Renal pelvis (tissue), 1 donor: ENCODE measurements at regions not wholly inside any gene's neighbourhood (a gene's known extent, or its start where the extent isn't known, plus 50 kb on each side); places are given as distances from the start of the nearest gene placed in this dataset.
"Not testable (repeated sequence)": the region's sequence is repeated elsewhere in the genome, so short reads cannot be mapped to it uniquely, and the experiment has no call there.

Experiments
- DNase-seq: peaks from one replicate; pipeline ENCODE4 v3.0.0-alpha.2; 2013

DNA sequence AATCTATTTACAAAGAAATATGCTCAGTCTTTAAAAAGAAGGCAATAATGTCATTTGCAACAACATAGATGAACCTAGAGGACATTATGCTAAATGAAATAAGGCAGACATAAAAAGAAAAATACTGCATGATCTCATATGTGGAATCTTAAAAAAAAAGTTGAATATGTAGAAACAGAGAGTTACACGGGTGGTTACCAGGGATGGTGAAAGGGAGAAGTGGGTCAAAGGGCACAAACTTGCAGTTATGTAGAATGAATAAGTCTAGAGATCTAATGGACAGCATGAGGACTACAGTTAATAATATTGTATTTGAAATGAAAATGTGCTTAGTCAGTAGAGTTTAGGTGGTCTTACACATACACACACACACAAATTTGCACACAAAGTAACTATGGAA is 88.2 kb upstream of the CCDC71L start:
- no peak for DNase-seq

DNA sequence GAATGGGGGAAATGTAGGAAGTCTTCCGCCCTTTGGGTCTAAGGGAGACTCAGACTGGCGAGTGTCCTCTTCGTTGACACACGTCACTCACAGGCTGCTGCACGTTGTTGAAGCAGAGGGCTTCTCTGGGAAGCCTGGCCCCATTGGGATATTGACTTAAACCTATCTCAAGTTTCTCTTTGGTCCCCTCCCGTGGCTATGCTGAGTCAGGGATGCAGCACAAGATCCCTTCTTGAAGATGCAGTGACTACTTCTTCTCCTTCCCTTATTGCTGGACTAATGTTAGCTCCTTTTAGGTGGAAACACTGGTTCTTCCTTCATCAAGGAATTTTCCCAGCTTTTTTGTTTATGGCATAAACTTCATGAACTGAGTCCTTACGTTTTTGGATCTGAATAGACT is 89.8 kb upstream of the CCDC71L start:
- DNase-seq, result no peak

DNA sequence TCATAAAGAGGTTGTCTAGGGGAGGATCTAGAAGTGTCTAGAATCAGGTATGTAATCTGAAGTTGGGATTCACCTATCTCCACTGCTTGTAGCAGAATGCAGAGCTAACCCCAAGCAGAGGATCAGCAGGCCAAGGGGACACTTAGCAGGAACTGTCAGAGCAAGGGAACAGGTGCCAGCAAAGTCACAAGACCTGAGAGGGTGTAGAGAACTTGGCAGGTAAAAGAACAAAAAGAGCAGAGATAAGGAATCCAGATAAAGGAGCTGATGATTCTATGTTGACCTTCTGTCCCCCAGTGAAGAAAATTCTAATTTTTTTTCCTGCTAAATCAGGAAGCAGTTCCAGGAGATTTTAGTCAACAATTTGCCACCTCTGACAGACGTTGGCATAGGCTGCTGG is 91.4 kb upstream of the CCDC71L start:
- no peak for DNase-seq

DNA sequence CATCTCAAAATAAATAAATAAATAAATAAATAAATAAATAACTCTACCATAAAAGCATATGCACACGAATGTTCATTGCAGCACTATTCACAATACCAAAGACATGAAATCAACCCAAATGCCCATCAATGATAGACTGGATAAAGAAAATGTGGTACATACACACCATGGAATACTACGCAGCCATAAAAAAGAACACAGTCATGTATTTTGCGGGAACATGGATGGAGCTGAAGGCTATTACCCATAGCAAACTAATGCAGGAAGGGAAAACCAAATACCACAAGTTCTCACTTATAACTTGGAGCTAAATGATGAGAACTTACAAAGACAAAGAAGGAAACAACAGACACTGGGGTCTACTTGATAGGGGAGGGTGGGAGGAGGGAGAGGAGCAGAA is 94.1 kb upstream of the CCDC71L start:
- not testable (repeated sequence) for DNase-seq

DNA sequence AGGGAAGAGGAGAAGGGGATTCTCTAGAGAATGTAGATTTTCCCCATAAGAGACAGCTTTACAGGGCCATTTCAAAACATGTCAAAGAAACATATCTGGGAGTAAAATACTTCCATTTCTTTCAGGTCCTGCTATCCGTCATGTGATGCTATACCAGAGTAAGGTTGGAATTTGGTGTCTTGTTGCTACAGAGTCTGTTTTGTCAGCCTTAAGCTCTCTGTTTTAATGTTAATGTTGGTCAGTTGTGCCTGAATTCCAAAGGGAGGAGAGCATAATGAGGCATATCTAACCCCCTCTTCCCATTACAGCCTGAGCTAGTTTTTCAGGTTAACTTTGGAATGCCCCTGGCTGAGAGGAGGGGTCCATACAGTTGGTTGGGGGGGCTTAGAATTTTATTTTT is 94.7 kb upstream of the CCDC71L start:
- DNase-seq, result no peak

DNA sequence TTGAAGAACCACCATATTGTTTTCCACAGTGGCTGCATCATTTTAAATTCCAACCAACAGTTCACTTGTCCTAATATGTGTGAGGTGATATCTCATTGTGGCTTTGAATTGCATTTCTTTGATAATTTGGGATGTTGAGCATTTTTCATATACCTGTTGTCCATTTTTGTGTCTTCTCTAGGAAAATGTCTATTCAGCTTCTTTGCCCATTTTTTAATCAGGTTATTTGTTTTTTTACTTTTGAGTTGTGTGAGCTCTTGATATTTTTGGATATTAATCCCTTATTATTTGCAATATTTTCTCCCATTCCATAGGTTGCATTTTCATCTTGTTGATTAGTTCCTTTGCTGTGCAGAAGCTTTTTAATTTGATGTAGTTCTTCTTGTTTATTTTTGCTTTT is 95.1 kb upstream of the CCDC71L start:
- no peak for DNase-seq

DNA sequence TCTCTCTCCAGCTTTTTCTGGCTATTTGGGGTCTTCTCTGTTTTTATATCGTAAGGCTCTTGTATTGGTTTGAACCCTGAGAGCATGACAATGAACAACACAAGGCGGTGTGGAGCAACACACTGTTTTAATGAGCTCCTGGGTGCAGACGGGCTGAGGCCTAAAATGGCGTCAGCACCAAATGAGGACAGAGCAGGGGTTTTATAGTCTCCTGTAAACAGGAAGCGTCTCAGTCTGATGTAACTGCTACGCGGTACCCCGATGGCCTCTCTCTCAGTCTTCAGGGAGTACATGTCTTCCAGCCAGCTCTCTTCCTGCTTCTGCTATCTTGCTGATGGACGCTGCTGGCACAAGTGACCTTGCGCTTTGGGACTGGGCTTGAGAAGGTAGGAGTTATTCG is 95.9 kb upstream of the CCDC71L start:
- DNase-seq, result no peak

DNA sequence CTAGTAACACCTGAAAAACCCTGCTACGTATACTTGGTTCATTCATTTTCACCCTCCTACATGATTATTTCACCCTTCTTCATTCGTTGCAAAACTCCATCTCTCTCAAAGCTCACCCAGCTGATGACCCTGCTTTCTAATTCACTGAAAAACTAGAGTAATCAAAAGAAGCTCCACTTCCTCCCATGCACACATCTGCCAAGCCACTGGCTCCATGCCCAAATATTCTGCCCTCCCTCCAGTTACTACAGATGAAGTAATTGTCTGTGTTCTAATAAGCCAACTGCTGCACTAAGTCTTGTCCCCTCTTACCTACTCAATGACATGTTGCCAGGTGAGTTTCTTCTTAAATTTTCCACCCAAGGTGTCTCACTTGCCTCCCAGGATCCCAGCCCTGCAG is 96.9 kb upstream of the CCDC71L start:
- no peak for DNase-seq

DNA sequence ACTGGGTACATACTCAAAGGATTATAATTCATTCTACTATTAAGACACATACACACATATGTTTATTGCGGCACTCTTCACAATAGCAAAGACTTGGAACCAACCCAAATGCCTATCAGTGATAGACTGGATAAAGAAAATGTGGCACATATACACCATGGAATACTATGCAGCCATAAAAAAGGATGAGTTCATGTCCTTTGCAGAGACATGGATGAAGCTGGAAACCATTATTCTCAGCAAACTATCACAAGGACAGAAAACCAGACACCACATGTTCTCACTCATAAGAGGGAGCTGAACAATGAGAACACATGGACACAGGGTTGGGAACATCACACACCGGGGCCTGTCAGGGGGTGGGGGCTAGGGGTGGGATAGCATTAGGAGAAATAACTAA is 101.9 kb upstream of the CCDC71L start:
- DNase-seq, result not testable (repeated sequence)

DNA sequence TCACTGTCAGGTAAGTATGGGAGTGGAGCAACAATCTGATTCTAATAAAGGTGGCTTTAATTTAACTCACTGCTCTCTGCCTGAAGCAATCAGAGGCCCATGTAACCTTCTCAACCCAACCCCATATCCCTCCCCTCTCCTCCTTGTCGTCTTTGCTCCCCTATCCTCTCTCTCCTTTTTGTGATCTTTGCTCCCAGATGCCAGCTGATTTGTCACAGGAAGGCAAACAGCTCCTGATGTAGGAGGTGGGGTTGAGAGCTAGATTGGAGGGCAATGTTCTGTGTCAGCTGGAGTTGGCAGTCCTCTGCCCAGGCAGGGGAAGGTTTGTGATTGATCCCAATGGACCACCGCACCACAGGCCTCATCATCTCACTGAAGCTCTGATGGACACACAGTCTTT is 101.4 kb upstream of the PIK3CG start:
- DNase-seq, result no peak

DNA sequence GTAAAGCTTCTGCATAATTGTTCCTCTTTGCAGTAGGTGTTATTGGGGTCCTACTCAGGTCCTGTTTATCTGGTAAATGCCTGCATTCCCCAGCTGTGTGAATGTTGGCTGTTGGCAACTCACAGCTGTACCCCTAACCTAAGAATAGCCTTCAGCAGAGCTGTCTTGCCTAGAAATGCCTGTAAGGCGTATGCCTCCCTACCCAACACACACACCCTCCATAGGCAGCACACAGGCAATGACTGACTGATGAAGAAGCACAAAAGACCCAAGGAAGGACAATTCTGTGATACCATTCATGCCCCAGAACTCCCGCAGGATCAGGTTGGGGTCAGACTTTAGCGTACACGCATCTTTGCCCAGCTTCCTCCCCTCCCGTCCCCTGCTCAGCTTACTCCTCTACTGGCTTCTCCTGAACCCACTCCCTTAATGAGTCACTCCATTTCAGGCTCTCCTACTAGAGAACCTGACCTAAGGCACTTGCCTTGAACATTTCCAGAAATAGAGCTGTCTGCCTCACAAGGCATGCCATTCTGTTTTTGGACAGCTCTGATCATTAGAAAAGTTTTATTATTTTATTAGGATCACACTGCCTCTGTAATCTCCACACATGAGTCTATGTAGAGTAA is 99.2 kb upstream of the PIK3CG start:
- DNase-seq, result no peak

DNA sequence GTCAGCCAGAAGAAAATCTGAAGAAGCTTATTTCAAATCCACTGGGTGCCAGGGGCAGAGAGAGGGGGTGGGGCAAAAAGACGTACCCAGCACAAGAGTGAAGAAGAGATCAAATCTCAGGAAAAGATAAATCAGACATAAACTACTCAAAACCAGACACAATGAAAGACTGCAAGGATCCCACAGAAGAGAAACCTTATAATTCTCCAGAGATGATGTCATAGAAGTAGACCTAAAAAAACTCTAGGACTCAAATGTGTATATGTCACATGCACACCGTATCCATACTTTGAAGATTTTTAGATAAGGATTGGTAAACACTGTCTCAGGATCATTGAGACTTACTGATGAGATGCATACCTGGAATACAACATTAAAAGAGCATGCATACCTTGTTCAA is 98.5 kb upstream of the PIK3CG start:
- no peak for DNase-seq

DNA sequence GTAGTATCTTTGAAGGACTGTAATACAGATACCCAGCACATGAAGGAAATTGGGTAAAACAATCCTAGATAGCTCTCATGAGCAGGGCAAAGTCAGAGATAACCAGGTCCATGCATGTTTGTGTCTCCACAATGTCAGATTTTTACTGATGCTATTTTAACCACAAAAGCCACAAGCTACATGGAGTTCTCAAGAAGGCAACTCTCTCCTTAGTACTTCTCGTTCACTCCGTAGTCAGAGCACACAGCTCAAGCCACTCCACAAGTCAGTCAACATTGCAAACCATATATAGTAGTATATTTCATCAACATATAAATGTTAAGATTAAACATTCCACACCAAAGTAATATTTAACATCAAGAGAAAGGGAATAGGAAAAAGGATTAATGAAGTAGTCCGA is 98.0 kb upstream of the PIK3CG start:
- DNase-seq, result no peak

DNA sequence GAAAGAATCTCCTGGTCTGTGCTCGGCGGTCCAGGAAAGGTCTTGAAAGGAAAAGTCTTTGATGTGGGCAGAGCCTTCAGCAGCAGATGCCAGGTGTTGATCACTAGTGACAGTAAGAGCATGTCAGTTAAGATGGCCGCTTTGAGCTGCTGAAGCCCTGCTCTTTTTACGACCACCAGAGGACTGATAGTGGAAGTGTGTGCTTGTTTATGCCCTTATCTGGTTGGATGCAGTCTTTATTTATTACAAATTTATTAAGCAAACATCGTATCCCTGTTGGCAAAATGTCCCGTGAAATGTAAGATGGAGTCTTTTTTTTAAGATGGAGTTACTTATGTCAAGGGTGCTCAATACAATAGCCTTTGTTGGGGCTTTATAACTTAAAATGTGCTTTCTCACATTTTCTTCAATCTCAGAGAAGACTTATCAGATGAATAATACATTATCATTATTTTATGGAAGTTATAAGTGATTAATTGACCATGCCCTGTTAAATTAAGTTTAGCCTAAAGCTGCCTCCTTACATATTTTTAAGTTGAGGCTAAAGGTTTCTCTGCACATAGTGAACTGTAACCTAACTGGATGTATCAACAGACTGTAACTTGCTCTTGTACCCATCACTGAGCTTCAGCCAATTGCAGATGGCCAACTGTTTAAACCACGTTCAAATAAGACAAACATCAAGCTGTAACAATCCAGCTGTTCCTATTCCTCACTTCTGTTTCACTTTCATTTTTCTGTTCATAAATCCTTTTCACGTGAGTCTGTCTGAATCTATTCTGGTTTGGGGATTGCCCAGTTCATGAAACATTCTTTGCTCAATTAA is 97.4 kb upstream of the PIK3CG start:
- no peak for DNase-seq

DNA sequence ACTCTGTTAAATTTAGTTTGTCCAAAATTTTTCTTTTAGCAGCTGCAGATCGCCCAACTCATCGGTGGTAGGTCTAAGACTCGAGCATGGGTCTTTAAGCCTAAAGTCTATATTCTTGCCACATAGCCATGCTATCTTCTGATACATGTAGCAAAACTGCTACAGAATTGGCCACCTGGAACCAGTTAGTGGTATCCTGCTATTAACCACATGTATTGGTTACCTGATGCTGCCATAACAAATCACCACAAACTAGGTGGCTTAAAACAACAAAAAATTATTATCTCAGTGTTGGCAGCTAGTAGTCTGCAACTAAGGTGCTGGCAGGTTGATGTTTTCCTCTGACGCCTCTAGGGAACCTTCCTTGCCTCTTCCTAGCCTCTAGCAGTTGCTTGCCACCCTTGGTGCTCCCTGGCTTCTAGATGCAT is 96.7 kb upstream of the PIK3CG start:
- DNase-seq, result no peak

DNA sequence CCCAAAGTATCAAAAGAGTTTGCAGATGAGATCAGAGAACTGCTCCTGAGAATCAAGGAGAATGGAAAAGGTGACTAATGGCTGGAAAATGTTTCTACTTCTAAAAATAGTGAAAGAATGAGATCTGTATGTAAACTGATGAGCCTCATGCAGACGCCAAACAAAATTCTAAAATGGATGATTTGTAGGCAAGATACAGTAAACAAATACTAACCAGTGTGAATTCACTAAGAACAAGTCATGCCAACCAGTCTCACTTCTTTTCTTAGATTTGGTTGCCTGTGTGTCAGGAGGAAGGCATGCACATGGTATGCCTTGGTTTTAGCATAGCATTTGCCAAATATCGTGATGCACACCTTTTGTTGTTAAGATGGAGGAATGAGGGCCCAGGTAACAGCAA is 94.9 kb upstream of the PIK3CG start:
- DNase-seq, result no peak

DNA sequence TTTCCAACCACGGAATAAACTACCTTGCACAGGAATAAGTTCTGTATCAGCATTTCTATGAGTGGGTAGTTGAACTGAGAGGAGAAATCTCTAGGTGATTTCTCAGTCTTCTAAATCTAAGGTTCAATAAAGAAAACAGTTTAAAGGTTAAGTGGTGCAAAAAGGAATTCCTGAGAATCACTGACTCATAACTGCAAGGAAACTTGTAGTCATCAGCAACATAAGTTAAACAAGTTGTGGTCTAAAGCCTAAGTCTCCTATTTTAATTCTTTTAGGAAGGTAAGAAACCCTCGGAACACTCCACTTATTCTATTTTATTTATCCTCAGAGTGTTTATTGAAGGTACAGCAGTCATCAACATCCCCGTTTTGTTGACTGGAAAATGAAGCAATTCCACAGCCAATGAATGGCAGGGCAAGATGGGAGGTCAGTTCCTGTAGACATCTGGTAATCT is 92.4 kb upstream of the PIK3CG start:
- DNase-seq, result no peak

DNA sequence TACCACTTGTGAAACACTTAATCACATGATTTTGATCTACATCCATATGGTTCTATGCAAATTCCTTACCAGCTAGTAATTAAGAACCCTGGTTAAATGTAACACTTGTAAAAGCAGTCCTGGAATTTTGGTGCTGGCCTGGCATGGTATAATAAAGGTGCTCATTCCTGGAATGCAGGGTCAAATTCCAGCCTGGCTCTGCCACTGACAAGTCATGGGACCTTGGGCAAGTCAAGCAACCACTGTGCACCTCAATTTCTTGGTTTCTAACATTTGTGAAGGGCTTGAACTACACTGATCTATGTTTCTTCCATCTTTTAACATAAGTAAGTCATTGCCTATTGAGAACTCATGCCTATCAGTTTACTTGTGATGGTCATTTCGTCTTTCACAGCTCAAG is 91.9 kb upstream of the PIK3CG start:
- no peak for DNase-seq

DNA sequence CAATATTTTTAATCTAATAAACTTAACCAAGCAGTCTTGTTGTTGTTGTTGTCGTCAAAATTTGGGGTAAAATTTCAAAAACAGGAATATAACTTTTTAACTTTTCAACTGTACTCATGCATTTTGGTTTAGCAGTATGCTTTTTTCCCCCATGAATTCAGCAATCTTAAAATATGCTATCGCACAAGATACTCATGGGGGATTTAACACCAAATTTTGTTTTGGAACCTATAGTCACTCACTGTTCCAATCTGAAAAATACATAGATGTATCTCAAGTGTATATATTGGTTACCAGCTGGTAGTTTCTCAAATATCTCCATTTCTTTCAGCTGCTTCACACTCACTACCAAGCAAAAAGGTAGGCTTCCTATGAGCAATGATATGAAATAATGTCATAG is 91.4 kb upstream of the PIK3CG start:
- DNase-seq, result no peak

DNA sequence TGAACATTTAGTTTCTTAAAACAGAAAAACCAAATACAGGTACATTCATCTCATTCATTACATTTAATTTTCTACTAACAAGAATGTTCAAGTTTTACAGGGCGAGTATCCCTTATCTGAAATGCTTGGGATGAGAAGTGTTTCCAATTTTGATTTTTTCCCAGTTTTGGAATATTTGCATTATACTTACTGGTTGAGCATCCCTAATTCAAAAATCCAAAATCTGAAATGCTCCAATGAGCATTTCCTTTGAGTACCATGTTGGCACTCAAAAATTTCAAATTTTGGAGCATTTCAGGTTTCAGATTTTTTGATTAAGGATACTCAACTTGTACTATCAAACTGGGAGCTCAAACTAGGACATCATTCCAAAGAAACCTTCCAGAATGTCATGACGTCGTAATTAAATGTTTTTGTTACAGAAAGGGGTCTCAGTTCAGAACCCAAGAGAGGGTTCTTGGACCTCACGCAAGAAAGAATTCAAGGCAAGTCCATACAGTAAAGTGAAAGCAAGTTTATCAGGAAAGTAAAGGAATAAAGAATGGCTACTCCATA is 90.8 kb upstream of the PIK3CG start:
- DNase-seq, result no peak

DNA sequence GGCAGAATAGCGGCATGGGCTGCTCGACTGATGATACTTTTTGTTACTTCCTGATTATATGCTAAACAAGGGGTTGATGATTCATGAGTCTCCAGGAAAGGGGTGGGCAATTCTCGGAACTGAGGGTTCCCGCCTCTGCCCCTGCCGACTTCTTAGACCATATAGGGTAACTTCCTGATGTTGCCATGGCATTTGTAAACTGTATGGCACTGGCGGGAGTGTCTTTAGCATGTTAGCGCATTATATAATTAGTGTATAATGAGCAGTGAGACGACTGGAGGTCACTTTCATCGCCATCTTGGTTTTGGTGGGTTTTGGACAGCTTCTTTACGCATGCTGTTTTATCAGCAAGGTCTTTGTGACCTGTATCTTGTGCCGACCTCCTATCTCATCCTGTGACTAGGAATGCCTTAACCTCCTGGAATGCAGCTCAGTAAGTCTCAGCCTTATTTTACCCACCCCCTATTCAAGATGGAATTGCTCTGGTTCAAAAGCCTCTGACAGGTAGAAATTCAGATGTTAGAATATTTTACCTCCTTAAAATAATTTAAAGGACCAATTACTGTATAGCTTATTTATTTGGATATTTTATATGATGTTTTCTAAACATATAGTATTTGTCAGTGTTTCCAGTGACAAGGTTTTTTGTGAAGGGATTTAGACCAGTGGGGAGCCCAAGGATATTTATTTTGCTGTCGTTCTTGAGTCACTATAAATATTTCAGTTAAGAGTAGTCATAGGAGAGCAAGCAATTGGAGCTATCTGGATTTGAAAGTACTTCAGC is 90.1 kb upstream of the PIK3CG start:
- DNase-seq, result no peak

DNA sequence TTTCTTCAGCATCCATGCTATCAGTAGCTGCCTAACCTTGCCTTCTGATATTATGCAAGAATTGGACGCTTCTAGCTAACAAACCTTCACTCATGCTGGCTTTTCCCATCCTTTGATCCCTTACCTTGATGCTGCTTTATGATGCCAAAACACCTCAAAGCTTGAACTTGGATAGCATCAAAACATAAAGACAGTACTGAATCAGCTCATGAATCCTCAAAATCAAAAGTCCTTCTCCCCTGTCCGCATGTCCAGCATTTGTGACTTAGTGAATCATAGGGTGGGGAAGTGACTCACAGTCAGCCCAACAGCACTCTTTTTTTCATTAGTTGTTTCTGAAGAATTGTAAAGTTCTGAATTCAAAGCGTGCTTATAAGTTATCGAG is 89.5 kb upstream of the PIK3CG start:
- DNase-seq, result no peak
